GM12873 (cell line): ENCODE measurements at regions not wholly inside any gene's neighbourhood (a gene's known extent, or its start where the extent isn't known, plus 50 kb on each side); places are given as distances from the start of the nearest gene placed in this dataset.

Experiments used
- CTCF ChIP-seq: IDR thresholded peaks from 2 replicates; pipeline ENCODE4 v1.5.1; 2012; ENCODE audit warnings: low read depth, mild to moderate bottlenecking, moderate library complexity, low read length, control low read depth; ENCODE audit not compliant: insufficient read depth; ENCODE audit errors: missing control alignments

GRCh38 chr10:124323806-124324205 is 94.9 kb downstream of the OAT start:
- TF ChIP-seq CTCF = no peak

GRCh38 chr10:124323111-124323725 is 95.5 kb downstream of the OAT start:
- no peak for TF ChIP-seq CTCF

GRCh38 chr10:124322191-124322980 is 96.3 kb downstream of the OAT start:
- TF ChIP-seq CTCF = no peak

DNA sequence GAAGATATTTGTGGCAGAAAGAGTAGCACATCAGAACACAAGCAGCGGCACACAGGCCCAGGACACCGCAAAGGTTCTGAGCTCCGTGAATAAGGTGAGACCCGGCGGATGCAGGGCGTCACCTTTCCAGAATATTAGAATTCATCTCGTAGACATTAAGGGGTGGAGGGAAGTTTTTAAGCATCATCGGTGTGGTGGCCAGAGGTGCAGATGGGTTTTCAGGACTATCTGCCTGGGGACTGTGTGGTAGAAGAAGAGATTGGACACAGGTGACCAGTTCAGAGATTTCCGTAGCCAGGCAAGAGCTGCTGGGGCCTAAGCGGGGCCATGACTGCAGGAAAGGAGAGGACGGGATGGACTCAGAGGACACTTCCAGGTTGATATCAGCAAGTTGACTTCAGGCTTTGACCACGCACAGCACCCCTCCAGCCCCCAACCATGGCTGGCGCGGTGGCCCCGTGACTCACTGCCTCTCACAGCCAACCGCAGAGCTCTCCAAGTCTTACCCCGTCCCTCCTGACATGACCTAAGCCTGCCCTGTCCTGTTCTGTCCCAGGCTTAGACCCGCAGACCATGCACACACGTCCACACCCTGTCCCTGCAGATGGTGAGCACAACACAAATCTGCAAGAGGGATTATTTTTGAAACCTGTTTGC is 97.2 kb downstream of the OAT start:
- no peak for TF ChIP-seq CTCF

- TF ChIP-seq CTCF = no peak
These were observed 97.8 kb downstream of the OAT start for GRCh38 chr10:124320778-124321432.

DNA sequence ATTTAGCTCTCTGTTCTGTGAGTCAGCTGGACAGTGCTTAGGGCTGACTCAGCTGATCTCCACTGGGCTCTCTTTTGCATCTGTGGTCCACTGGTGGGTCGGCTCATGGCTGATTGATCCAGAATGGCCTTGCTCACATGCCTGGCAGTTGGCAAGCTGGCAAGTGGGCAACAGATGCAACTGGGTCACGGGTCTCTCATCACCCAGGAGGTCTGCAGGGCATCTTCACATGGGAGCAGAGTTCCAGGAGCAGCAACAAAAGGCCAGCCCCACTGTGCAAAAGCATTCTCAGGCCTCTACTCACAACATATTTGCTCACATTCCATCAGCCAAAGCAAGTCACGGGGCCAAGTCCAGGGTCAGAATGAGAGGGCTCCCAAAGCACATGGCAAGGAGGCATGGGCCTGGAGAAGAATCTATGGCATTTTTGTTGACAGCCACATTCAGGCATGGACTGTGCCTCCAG is 98.8 kb downstream of the OAT start:
- TF ChIP-seq CTCF = no peak

DNA sequence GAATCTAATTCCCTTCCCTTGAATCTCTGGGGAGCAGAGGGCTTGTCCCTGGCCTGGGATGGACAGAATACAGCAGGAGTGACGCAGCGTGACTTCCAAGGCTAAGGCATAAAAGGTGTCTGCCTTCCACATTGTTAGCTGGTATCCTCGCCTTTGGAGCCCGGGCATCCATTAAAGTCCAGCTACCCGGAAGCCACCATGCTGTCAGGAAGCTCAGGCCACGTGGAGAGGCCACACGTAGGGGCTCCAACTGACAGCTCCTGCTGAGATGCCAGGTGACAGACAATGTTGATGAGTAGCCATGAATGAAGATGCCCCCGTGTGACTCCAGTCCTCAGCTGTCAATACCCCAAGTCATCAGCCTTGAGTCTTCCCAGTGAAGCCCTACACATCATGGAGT is 99.9 kb downstream of the OAT start:
- TF ChIP-seq CTCF = no peak
